Astrocyte (in vitro differentiated cells and primary cell): ENCODE measurements at regions not wholly inside any gene's neighbourhood (a gene's known extent, or its start where the extent isn't known, plus 50 kb on each side); places are given as distances from the start of the nearest gene placed in this dataset.

Source experiments
- DNase-seq: peaks from one replicate; pipeline ENCODE4 v3.0.0-alpha.2; 2010; ENCODE audit warnings: low read depth
- FAIRE-seq: peaks from 2 replicates; lab custom pipeline; 2011; peaks lifted over from hg19 to GRCh38; lab: Jason Lieb, UNC
- H2AFZ ChIP-seq: 2 replicates; pipeline ENCODE4 v1.6.0; 2012; ENCODE audit warnings: low read depth, low read length, inconsistent platforms
- H3K27ac ChIP-seq: 2 replicates; pipeline ENCODE4 v1.5.1; 2011; ENCODE audit warnings: low read depth, low read length, inconsistent platforms
- H3K27me3 ChIP-seq: 2 replicates; pipeline ENCODE4 v1.6.0; 2011; ENCODE audit warnings: low read length, inconsistent platforms; ENCODE audit not compliant: insufficient read depth
- H3K36me3 ChIP-seq: 2 replicates; pipeline ENCODE4 v1.5.1; 2011; ENCODE audit warnings: low read length, inconsistent platforms; ENCODE audit not compliant: insufficient read depth
- H3K4me1 ChIP-seq: 2 replicates; pipeline ENCODE4 v1.5.1; 2011; ENCODE audit warnings: low read length, inconsistent platforms; ENCODE audit not compliant: insufficient read depth
- H3K4me2 ChIP-seq: 2 replicates; pipeline ENCODE4 v1.6.0; 2012; ENCODE audit warnings: low read length, inconsistent platforms
- H3K4me3 ChIP-seq: 2 replicates; pipeline ENCODE4 v1.5.1; 2011; ENCODE audit warnings: low read depth, mild to moderate bottlenecking, low read length, inconsistent platforms; ENCODE audit not compliant: insufficient read depth
- H3K79me2 ChIP-seq: 2 replicates; pipeline ENCODE4 v1.6.0; 2012; ENCODE audit warnings: mild to moderate bottlenecking, low read length, inconsistent platforms; ENCODE audit not compliant: insufficient read depth
- H3K9ac ChIP-seq: 2 replicates; pipeline ENCODE4 v1.6.0; 2012; ENCODE audit warnings: mild to moderate bottlenecking, low read length, inconsistent platforms
- H3K9me3 ChIP-seq: 2 replicates; pipeline ENCODE4 v1.5.1; 2012; ENCODE audit warnings: low read depth, mild to moderate bottlenecking, low read length, inconsistent platforms; ENCODE audit not compliant: insufficient read depth
- H4K20me1 ChIP-seq: 2 replicates; pipeline ENCODE4 v1.6.0; 2012; ENCODE audit warnings: low read length, inconsistent platforms; ENCODE audit not compliant: insufficient read depth
- H3K27ac Mint-ChIP-seq: one replicate; pipeline ENCODE4 v1.8.0; 2021; ENCODE audit warnings: mild to moderate bottlenecking, mixed read lengths; ENCODE audit not compliant: unreplicated experiment
- H3K27me3 Mint-ChIP-seq: one replicate; pipeline ENCODE4 v1.8.0; 2021; ENCODE audit warnings: low read depth, mixed read lengths; ENCODE audit not compliant: unreplicated experiment
- H3K36me3 Mint-ChIP-seq: one replicate; pipeline ENCODE4 v1.8.0; 2021; ENCODE audit warnings: low read depth, mixed read lengths; ENCODE audit not compliant: unreplicated experiment
- H3K4me1 Mint-ChIP-seq: one replicate; pipeline ENCODE4 v1.8.0; 2021; ENCODE audit warnings: low read depth, mixed read lengths; ENCODE audit not compliant: unreplicated experiment
- H3K4me3 Mint-ChIP-seq: one replicate; pipeline ENCODE4 v1.8.0; 2021; ENCODE audit warnings: mild to moderate bottlenecking, moderate library complexity, mixed read lengths; ENCODE audit not compliant: unreplicated experiment
- H3K9me3 Mint-ChIP-seq: one replicate; pipeline ENCODE4 v1.8.0; 2021; ENCODE audit warnings: mild to moderate bottlenecking, mixed read lengths; ENCODE audit not compliant: unreplicated experiment
- CTCF ChIP-seq: IDR thresholded peaks from 2 replicates; pipeline ENCODE4 v1.5.1; 2011; ENCODE audit warnings: low read depth, mild to moderate bottlenecking, inconsistent platforms, low read length, moderate library complexity; ENCODE audit not compliant: insufficient read depth
- EZH2 ChIP-seq: IDR thresholded peaks from 2 replicates; pipeline ENCODE4 v1.6.1; 2012; ENCODE audit warnings: mild to moderate bottlenecking, low read length, inconsistent platforms; ENCODE audit not compliant: insufficient read depth

GRCh38 chr2:57333221-57333620 is 713.4 kb upstream of the VRK2 start:
- H3K36me3 Mint-ChIP-seq: peaks cover 2% of the 10 kb centered on the region
- no peaks in the 10 kb centered on the region for H3K27me3 Mint-ChIP-seq
- Histone ChIP-seq H3K27ac (no peak overlapping the region), H2AFZ (no peak overlapping the region), H4K20me1 (no peaks in the 10 kb centered on the region), H3K4me3 (no peak overlapping the region), H3K9ac (no peak overlapping the region), H3K79me2 (no peaks in the 10 kb centered on the region), H3K4me1 (no peaks in the 10 kb centered on the region), H3K9me3 (no peaks in the 10 kb centered on the region), H3K27me3 (no peaks in the 10 kb centered on the region), H3K36me3 (no peaks in the 10 kb centered on the region), H3K4me2 (no peak overlapping the region)
- H3K9me3 Mint-ChIP-seq: no peaks in the 10 kb centered on the region
- no peak for DNase-seq
- no peak overlapping the region for H3K4me3 Mint-ChIP-seq
- TF ChIP-seq CTCF (no peak), EZH2 (no peak)
- no peak overlapping the region for H3K27ac Mint-ChIP-seq
- FAIRE-seq: no peak
- H3K4me1 Mint-ChIP-seq: peaks cover 16% of the 10 kb centered on the region

- Histone ChIP-seq H3K9ac (no peak overlapping the region), H3K27ac (no peak overlapping the region), H2AFZ (no peak overlapping the region), H3K4me2 (no peak overlapping the region), H4K20me1 (no peaks in the 10 kb centered on the region), H3K9me3 (no peaks in the 10 kb centered on the region), H3K79me2 (no peaks in the 10 kb centered on the region), H3K4me1 (no peaks in the 10 kb centered on the region), H3K36me3 (no peaks in the 10 kb centered on the region), H3K27me3 (no peaks in the 10 kb centered on the region), H3K4me3 (no peak overlapping the region)
- no peak for DNase-seq
- Mint-ChIP-seq H3K27ac (no peak overlapping the region), H3K4me3 (no peak overlapping the region), H3K36me3 (no peaks in the 10 kb centered on the region), H3K4me1 (no peaks in the 10 kb centered on the region), H3K9me3 (peaks cover 4% of the 10 kb centered on the region), H3K27me3 (no peaks in the 10 kb centered on the region)
- FAIRE-seq: no peak
- TF ChIP-seq EZH2: no peak
- no peak for TF ChIP-seq CTCF
Observed at GRCh38 chr2:57343391-57344006, 703.1 kb upstream of the VRK2 start.

GRCh38 chr2:57368190-57368589 is 678.4 kb upstream of the VRK2 start:
- Histone ChIP-seq H2AFZ (no peak overlapping the region), H3K79me2 (no peaks in the 10 kb centered on the region), H3K27me3 (no peaks in the 10 kb centered on the region), H3K27ac (no peak overlapping the region), H3K4me1 (no peaks in the 10 kb centered on the region), H4K20me1 (no peaks in the 10 kb centered on the region), H3K9ac (no peak overlapping the region), H3K4me3 (no peak overlapping the region), H3K36me3 (no peaks in the 10 kb centered on the region), H3K4me2 (no peak overlapping the region), H3K9me3 (no peaks in the 10 kb centered on the region)
- Mint-ChIP-seq H3K27me3 (no peaks in the 10 kb centered on the region), H3K4me1 (peaks cover 14% of the 10 kb centered on the region), H3K36me3 (no peaks in the 10 kb centered on the region), H3K4me3 (no peak overlapping the region), H3K9me3 (no peaks in the 10 kb centered on the region), H3K27ac (no peak overlapping the region)
- DNase-seq (no peak), FAIRE-seq (no peak)
- TF ChIP-seq EZH2 (no peak), CTCF (no peak)
